Tibial nerve (tissue), 4 donors: ENCODE measurements at regions not wholly inside any gene's neighbourhood (a gene's known extent, or its start where the extent isn't known, plus 50 kb on each side); places are given as distances from the start of the nearest gene placed in this dataset.
"Not testable (repeated sequence)": the region's sequence is repeated elsewhere in the genome, so short reads cannot be mapped to it uniquely, and the experiment has no call there.

Experiments
- DNase-seq, 2 donors: peaks; one replicate each; pipeline ENCODE4 v3.0.0-alpha.2; 2019; ENCODE audit warnings: low spot score in 2 of 2
- H3K27ac ChIP-seq, 4 donors: fragments of 200-600 bp; sonication (generic) in 3 of 4; one replicate each; pipeline ENCODE4 v1.5.1; 2017 to 2019; ENCODE audit warnings: mild to moderate bottlenecking in 1 of 4
- H3K27me3 ChIP-seq, 2 donors: fragments of 200-600 bp; sonication (generic) in 1 of 2; one replicate each; pipeline versions ENCODE4 v1.5.1 to v1.6.0; 2017 to 2019
- H3K36me3 ChIP-seq, 3 donors: fragments of 200-600 bp; sonication (generic); one replicate each; pipeline ENCODE4 v1.5.1; 2018 to 2019
- H3K4me1 ChIP-seq, 4 donors: fragments of 200-600 bp; sonication (generic) in 3 of 4; one replicate each; pipeline ENCODE4 v1.5.1; 2017 to 2019
- H3K4me3 ChIP-seq, 4 donors: fragments of 200-600 bp; sonication (generic) in 3 of 4; one replicate each; pipeline ENCODE4 v1.5.1; 2017 to 2019; ENCODE audit warnings: mild to moderate bottlenecking in 1 of 4, moderate library complexity in 1 of 4
- H3K9me3 ChIP-seq, 4 donors: fragments of 200-600 bp; sonication (generic) in 3 of 4; one replicate each; pipeline ENCODE4 v1.5.1; 2017 to 2019
- CTCF ChIP-seq, 5 experiments: fragments of 200-600 bp in 3 of 5; fragments of 450-650 bp in 2 of 5; sonication (generic) in 3 of 5; IDR thresholded peaks; one replicate each; pipeline ENCODE4 v1.5.1; 2016 to 2019; ENCODE audit warnings: antibody characterized with exemption in 5 of 5, mild to moderate bottlenecking in 3 of 5, moderate library complexity in 2 of 5
- EP300 ChIP-seq, 2 donors: sonication (generic); formaldehyde crosslinking; IDR thresholded peaks; one replicate each; pipeline ENCODE4 v1.6.1; 2017; ENCODE audit warnings: antibody characterized with exemption in 2 of 2, mild to moderate bottlenecking in 1 of 2
- POLR2A ChIP-seq, 2 donors: fragments of 450-650 bp; IDR thresholded peaks; one replicate each; pipeline ENCODE4 v1.6.1; 2017; ENCODE audit warnings: antibody characterized with exemption in 2 of 2, mild to moderate bottlenecking in 2 of 2, moderate library complexity in 2 of 2
- WGBS, 2 donors: methylation state at CpG; one replicate each; pipeline ENCODE4 v1.1.5; 2018; 5-methylcytosine and 5-hydroxymethylcytosine counted together

DNA sequence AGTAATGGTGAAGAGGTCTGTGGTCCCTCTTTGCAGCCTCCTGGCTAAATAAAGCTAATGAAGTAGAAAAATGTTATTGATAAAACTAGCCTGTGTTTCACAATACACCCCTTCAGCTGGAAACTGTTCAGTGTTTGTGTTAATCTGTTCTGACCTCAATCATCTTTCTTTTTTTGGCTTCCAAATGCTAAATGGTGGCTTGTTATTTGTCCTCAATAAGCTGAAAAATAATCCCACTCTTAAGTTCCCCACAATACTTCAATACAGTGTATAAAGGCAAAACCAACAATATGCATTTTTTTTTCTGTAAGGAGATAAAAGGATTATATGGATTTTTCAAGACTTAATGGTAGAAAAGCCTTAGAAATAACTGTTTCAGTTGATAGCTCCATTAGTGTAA is 560.5 kb downstream of the TUSC1 start:
- Histone ChIP-seq H3K27ac (no peak overlapping the region), H3K4me3 (no peak overlapping the region), H3K9me3 (no peaks in the 10 kb centered on the region), H3K27me3 (no peaks in the 10 kb centered on the region), H3K4me1 (no peaks in the 10 kb centered on the region), H3K36me3 (no peaks in the 10 kb centered on the region)
- no peak for TF ChIP-seq CTCF (IDR thresholded peaks at IDR 0.05)
- DNase-seq = no peak

GRCh38 chr9:25102204-25102603 is 556.5 kb upstream of the IZUMO3 start:
- H3K27me3 ChIP-seq, H3K9me3 ChIP-seq, DNase-seq, H3K27ac ChIP-seq, H3K4me1 ChIP-seq, H3K4me3 ChIP-seq, H3K36me3 ChIP-seq: not testable (repeated sequence)
- 95% methylated on average over 8 of the region's 8 CpGs for WGBS, 2 donors

GRCh38 chr9:25094518-25094917 is 548.8 kb upstream of the IZUMO3 start:
- Histone ChIP-seq H3K4me1 (no peaks in the 10 kb centered on the region), H3K27me3 (no peaks in the 10 kb centered on the region), H3K4me3 (no peak overlapping the region), H3K9me3 (no peaks in the 10 kb centered on the region), H3K27ac (no peak overlapping the region), H3K36me3 (no peaks in the 10 kb centered on the region)
- WGBS, 2 donors = 84 to 87% methylated on average over 3 of the region's 3 CpGs
- no peak for TF ChIP-seq POLR2A (IDR thresholded peaks at IDR 0.05)
- no peak for DNase-seq

- Histone ChIP-seq H3K9me3 (no peaks in the 10 kb centered on the region), H3K36me3 (no peaks in the 10 kb centered on the region), H3K4me3 (no peak overlapping the region), H3K27me3 (no peaks in the 10 kb centered on the region), H3K27ac (no peak overlapping the region), H3K4me1 (no peaks in the 10 kb centered on the region)
- no peak for DNase-seq
- WGBS, 2 donors = 73 to 84% methylated on average over 3 of the region's 3 CpGs
- TF ChIP-seq EP300 (IDR thresholded peaks at IDR 0.05) (no peak), POLR2A (IDR thresholded peaks at IDR 0.05) (no peak), CTCF (IDR thresholded peaks at IDR 0.05) (no peak)
Observed at GRCh38 chr9:25078202-25078601, 532.5 kb upstream of the IZUMO3 start.

- 83 to 85% methylated on average over 1 of the region's 1 CpG for WGBS, 2 donors
- no peak for DNase-seq
- TF ChIP-seq EP300 (IDR thresholded peaks at IDR 0.05) = no peak
- TF ChIP-seq POLR2A (IDR thresholded peaks at IDR 0.05) = no peak
- no peak for TF ChIP-seq CTCF (IDR thresholded peaks at IDR 0.05)
- H3K27ac ChIP-seq = no peak overlapping the region
- no peaks in the 10 kb centered on the region for H3K27me3 ChIP-seq
- no peak overlapping the region for H3K4me3 ChIP-seq
- no peaks in the 10 kb centered on the region for H3K4me1 ChIP-seq
- no peaks in the 10 kb centered on the region for H3K36me3 ChIP-seq
- H3K9me3 ChIP-seq = peaks cover 0 to 5% (median 0%) of the 10 kb centered on the region in 4 donors
Observed at GRCh38 chr9:25048098-25048724, 502.5 kb upstream of the IZUMO3 start.

GRCh38 chr9:25045469-25045868 is 499.8 kb upstream of the IZUMO3 start:
- H3K27ac ChIP-seq, DNase-seq, H3K36me3 ChIP-seq, H3K9me3 ChIP-seq, H3K27me3 ChIP-seq, H3K4me1 ChIP-seq, H3K4me3 ChIP-seq: not testable (repeated sequence)
- 77 to 85% methylated on average over 8 of the region's 8 CpGs for WGBS, 2 donors

DNA sequence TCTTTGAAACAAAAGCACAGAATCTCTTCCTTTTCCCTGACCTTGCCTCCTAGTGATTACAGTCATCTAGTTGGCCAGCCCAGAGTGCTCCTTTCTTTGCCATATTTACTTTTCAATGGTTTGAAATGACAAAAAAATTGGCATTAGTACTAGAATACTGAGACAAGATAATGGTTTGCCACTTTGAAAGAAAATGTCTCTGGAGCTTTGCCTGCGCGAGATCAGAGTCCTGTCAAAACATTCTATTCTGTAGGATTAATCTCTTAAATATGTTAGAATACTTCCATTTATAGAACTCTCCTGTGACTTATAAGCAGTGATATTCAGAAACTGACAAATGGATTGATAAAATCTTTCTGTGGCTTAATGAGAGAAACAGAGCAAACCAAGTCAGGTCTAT is 484.0 kb upstream of the IZUMO3 start:
- H3K4me1 ChIP-seq = no peaks in the 10 kb centered on the region
- H3K9me3 ChIP-seq = no peaks in the 10 kb centered on the region
- H3K36me3 ChIP-seq = no peaks in the 10 kb centered on the region
- no peak for TF ChIP-seq CTCF (IDR thresholded peaks at IDR 0.05)
- no peak for TF ChIP-seq POLR2A (IDR thresholded peaks at IDR 0.05)
- TF ChIP-seq EP300 (IDR thresholded peaks at IDR 0.05) = no peak
- H3K27me3 ChIP-seq = no peaks in the 10 kb centered on the region
- H3K4me3 ChIP-seq = no peak overlapping the region
- H3K27ac ChIP-seq = no peak overlapping the region
- no peak for DNase-seq
- WGBS, 2 donors = 75 to 78% methylated on average over 2 of the region's 2 CpGs
